HG02798 (cell line): ENCODE measurements at regions not wholly inside any gene's neighbourhood (a gene's known extent, or its start where the extent isn't known, plus 50 kb on each side); places are given as distances from the start of the nearest gene placed in this dataset.
"Not testable (repeated sequence)": the region's sequence is repeated elsewhere in the genome, so short reads cannot be mapped to it uniquely, and the experiment has no call there.

ENCODE experiments used
- ATAC-seq: cut with Tn5 transposase; IDR thresholded peaks from one replicate; pipeline ENCODE4 v1.9.1; 2021; ENCODE audit warnings: mild to moderate bottlenecking; ENCODE audit not compliant: unreplicated experiment, poor library complexity

DNA sequence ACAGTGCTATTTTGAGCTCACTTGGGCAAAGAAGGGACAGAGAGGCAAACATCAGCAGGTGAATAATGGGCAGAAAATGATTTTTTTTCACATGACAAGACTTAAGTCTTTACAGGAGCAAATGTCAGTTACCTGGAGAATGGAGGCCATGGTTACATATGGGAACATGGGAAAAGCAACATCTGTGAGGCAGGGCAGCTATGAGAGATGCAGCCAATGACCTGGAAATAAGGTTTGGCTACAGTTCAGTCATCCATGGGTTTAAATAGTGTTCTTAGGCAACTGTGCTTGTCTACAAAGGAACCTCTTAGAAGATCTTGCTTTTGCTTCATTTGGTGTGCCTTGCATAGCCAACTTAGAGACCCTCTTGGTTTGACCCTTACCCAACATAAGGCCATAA, 490.2 kb upstream of the LCORL start:
- no peak for ATAC-seq

DNA sequence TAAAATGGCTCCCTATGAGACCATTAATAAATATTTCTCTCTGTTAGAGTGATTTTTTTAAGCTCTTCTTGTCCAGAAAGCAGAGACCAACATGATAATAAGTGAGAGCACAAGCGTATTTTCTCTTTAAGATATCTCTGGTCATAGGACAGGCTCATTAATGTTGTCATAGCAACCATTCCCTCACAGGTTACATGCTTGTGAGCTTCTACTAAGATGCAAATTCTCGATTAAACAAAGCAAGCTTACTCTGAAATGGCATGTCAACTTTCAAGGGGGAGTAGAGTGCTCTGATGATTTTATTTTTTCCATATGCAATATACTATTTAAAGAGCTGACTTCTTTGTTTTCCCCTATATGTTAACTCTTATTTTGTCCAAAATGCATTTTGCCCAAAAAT, 487.2 kb upstream of the LCORL start:
- ATAC-seq: no peak

DNA sequence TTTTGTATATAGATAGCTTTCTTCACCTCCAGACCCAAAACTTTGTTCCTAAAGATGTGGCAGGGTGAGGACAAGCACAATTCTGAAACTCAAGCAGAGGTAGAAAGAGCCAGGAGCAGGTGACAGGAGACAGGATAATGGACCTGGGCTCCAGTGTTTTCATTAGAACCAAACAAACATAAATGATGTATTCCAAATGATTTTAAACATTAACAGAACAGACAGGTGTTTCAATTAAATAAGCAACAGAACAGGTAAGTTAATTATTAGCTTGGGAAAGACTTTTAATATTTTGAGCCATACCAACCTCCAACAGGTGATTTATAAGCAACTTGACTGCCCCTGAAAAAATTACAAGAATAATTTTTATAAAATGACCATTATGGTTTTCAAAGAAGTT, 459.4 kb upstream of the LCORL start:
- ATAC-seq: no peak

DNA sequence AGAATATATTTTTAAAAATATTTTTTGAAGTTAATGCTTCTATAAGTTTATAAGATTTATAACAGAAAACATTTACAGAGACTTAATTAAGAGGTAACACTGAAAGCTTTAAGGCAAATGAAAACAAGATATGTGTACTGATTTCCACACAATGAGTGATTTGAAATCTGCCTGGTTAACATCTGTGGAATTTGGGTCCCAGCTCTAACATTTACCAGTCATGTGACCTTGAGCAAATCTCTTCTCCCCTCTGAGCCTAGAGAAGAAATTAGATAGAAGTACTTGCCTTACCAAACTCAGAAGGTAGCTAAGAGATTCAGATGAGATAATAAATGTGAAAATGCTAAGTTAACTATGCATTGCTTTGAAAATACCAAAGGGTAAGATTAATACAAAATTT, 458.8 kb upstream of the LCORL start:
- no peak for ATAC-seq

DNA sequence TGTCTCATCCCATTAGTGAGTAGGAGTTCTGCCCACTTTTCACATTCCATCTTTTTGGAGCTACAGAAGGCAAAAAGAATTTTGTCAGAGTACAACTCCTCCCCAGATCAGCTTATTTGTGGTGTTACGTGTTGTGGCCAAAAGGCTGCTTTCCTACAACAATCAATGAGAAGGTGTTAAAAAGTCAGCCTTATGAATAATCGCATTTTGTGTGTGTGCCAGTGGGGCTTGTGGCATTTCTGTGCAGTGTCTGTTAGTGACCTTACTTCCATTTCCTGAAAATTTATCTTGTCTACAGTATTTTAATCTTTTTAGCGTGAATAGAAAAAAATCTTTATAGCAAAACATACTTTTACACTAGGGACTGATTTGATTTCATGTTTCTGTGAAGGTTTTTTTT, 458.3 kb upstream of the LCORL start:
- ATAC-seq: no peak

DNA sequence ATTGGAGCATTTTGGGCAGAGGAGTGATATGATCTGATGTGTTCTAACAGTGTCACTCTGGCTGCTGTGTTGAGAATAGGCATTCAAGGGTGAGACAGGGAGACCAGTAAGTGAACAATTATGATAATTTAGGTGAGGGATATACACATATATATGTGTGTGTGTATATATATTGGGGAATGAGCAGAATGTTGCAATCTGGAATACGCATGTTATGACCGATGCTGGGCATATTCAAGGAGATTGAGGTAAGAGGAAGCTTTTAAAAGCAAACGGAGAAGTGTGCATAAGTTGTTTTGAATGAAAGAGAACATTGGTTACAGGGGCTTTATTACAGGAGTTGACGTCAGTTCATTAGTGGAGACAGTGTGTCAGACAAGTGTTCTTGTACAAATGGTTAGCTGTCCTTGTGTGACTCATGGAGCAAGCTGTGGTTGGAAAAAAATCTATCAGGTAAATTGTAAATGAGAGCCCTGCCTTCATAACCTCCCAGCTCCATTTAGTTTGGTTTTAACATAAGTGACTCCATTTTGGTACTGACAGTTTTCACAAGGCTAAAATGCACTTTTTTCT, 442.5 kb upstream of the LCORL start:
- ATAC-seq: no peak

DNA sequence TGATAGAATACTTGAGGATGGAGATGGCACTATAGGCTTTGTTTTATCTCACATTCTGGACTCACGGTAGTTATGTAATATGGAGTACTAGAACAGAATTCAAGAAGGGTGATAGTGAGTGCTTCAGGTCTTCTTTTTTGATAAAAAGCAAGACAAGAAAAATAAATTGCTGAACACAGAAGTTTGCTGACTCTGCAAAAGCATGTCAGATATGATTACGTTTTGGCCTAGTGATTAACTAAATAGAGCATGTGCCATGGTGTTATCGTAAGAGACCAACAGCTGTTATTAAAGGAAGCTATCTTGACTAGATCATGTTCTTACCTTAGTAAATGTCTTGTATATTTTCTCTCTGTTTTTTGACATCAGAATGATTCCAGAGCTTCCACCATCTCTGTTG, 436.9 kb upstream of the LCORL start:
- no peak for ATAC-seq

DNA sequence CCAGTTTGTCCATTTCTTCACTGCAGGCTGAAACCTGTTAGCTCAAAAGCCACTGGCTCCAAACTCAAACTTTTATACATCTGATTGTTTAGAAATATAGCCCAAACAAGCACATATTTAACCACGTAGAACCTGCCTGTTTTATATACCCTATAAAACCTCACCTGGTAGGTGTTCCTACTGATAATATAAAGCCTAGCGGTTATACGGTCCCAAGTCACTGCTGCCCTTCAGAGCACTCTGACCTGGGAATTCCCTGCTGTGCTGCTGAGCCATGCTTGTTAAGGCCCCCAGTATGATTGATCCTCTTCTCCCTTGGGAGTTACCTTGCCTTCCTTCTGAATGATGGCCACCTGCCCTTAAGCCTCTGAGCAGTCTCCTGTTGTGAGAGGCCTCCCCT, 432.8 kb upstream of the LCORL start:
- ATAC-seq: no peak

DNA sequence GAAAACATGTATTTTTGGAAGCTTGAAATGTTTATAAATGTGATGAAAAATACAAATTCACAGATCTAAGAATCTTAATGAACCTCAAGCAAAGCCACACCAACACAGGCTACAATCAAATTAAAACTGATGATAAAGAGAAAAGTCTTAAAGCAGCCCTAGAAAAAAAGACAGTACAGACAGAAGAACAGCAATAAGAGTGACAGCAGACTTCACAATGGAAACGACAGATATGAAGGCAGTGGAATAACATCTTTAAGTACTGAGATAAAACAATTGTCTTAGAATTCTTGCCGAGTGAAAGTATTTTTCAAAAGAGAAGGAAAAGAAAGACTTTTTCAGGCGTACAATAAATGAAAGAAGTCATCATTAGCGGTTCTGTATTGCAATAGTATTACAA, 423.6 kb upstream of the LCORL start:
- ATAC-seq: no peak

DNA sequence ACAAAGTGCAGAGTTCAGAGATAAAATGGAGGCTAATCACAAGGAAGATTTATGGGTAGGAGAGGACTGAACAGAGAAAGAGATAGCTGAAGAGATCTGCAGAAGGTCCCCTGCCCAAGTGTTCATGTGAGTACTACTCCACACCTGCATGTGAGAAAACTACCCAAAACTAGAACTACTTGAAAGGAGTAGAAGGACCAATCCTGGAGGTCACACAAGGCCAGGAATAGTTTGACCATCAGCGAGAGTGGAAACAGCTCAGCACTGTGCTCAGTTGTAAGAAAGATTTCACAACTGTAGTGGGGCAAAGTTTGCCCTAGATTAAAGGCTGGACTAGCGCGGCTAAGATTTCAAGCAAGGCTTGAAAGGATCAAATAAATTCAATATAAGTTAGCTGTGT, 422.7 kb upstream of the LCORL start:
- no peak for ATAC-seq

DNA sequence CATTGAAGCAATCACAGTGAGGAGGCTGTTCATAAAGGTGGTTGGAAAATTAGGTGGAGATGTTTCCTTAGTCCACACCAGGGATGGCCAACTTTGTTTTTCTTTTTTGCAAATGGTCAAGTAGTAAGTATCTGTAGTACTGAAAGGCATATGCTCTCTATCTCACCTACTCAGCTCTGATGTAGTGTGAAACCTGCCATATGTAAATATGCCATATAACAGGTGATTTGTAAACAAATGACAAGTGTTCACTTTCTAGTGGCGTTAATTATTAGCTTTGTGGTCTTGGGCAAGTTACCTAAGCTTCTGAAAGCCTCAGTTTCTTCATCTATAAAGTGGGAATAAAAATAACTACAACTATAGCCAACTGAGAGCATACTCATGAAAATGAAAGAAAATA, 421.4 kb upstream of the LCORL start:
- ATAC-seq: no peak

DNA sequence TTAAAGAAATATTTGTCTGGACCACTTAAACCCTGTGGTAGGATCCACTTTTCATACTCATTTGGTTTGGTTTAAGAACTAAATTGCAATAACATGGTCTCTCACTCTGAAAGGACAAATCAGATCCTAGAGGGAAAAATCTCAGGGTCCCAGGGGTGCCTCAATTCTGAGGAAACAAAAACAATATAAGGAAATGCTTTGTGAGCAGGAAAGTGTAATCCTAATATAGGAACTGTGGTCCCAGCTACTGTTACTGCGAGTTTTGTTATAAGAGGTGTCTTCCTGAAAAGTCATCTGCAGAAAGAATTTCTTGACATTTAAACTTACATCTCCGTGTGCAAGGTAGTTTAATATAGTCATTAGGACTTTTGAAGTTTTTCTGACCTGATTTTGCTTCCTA, 420.1 kb upstream of the LCORL start:
- no peak for ATAC-seq

DNA sequence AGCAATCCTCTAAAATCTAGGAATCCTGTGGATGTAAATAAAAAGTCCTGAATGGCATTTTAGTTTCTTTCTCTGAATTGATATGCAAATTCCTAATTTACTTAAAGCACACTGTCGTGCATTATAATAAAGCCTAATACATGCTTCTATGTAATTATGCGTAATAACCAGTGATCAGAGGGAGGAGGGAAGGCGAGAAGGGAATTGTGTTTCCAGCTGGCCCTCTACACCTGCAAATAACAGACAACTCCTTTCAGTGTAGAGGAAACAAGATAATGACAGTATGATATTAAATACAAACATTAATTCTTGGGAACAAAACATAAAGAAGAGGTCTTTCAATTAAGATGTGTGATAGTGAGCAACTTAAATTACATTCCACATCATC, 419.6 kb upstream of the LCORL start:
- no peak for ATAC-seq

DNA sequence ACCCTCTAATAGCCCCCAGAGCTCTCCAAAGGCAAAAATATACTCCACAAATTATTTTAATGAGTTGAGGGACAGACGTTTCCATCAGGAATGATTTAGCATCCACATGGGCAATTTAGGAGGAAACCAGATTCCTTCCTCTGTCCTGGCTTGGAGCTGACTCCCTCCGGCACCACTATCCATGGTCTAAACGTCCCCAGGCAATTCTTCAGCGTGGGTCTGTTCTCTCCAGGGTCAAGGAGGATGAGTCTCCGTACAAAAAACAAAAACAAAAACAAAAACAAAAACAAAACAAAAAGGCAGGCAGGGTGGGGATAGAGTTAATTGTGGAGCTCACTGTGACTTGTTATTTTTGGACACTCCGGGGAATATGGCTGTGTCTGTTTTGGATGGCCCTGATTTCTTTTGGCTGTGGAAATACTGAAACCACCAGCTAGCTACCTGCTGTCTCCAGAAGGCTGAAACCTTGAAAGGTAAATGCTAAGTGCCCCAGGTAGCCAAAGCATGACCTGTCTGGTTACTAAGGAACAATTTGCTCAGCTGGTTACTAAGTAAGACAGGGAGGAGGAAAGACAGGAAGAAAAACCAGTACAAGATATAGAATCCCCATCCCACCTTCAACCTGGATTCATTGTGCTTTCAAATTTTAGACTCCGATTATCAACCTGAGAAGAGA, 419.1 kb upstream of the LCORL start:
- no peak for ATAC-seq

DNA sequence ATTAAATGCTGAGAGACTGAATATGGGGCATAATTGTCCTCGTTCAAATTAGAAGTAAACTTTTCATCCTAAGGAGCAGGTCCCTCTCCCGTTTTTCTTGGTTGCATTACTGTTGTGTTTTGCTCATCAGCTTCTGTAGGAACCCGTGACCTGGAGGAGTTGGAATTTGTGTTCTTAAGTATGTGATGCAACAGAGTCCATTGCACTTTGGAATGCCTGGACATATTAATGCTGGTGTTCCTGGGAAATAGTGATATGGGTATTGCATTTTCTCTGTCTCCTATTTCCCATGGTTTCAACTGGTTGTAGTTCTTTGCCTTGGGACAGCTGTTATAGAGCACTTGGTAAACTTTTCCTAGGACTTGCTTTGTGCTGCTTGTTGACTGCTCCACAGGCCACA, 417.8 kb upstream of the LCORL start:
- ATAC-seq: no peak

DNA sequence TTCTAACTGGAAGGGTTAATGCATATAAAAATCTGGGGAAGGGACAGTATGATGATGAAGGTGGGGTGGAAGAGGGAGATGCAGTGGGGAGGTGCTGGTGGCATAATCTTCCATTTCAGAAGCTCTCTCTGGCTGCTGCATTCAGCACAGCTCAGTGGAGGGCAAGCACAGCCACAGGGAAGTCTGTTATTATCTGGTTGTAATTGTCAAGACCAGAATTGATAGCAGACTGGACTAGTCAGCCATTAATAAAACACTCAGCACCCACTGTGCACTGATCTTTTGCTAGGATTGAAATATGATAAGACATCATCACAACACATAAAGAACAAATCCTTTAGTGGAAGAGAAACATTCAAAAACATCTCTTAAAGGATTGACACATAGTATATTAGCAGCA, 414.2 kb upstream of the LCORL start:
- ATAC-seq: no peak

DNA sequence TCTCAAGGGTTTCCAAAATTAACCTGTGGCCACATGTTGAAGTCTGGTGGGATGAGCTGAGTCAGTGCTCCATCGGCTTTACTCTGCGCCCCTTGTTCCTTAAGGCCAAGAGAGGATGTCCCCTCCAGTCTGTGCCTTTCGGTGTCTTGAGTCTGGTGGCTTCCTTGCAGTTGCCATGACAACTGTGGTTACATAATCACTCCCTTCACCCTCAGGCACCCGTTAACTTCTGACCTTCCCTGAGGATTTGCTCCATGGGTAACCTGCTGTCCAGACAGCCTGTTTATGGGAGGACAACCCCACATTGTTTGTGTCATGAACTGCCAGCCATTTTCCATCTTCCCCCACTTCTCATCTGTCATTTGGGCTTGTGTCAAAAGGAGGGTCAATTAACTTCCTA, 401.1 kb upstream of the LCORL start:
- no peak for ATAC-seq

DNA sequence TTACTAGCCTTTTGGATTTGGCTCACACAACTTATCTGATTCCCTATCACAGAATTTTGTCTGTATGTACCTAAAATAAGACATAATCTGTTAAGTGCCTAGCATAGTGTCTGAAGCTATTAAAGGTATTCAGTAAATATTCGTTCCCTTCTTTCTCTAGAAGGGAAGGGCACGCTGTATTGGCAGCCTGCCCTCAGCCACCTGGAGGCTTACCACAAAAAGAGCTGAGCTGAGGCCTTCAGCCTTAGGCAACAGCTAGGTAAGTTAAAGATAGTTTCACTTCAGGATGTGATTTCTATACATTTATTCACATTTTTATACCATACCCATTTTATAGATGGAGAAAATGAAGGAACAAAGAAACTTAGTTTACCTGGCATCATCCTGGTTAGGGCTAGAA, 400.0 kb upstream of the LCORL start:
- ATAC-seq: no peak

DNA sequence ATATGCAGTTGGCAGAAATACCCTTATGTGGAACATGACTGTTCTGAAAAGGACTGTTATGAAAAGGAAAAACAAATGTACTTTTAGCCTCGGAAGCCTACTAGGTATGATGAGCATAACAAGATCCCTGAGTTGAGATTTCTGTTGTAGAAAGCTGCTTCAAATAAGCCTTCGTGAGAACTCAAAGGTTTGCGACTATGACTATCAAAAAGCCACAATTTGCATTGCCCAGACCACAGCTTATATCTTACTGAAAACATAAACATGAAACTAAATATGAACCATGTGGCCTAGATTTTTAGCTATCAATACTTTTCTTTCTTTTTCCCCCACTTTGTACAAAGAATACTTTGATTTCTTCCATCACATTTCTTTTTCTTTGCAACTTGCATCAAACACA, 398.2 kb upstream of the LCORL start:
- ATAC-seq: peak; percentile 78

DNA sequence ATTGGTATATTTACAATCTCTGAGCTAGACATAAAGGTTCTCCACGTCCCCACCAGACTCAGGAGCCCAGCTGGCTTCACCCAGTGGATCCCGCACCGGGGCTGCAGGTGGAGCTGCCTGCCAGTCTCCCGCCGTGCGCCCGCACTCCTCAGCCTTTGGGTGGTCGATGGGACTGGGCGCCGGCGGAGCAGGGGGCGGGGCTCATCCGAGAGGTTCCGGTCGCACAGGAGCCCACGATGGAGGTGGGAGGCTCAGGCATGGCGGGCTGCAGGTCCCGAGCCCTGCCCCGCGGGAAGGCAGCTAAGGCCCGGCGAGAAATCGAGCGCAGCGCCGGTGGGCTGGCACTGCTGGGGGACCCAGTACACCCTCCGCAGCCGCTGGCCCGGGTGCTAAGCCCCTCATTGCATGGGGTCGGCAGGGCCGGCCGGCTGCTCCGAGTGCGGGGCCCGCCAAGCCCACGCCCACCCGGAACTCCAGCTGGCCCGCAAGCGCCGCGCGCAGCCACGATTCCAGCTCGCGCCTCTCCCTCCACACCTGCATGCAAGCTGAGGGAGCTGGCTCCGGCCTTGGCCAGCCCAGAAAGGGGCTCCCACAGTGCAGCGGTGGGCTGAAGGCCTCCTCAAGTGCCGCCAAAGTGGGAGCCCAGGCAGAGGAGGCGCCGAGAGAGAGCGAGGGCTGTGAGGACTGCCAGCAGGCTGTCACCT, 396.8 kb upstream of the LCORL start:
- not testable (repeated sequence) for ATAC-seq

DNA sequence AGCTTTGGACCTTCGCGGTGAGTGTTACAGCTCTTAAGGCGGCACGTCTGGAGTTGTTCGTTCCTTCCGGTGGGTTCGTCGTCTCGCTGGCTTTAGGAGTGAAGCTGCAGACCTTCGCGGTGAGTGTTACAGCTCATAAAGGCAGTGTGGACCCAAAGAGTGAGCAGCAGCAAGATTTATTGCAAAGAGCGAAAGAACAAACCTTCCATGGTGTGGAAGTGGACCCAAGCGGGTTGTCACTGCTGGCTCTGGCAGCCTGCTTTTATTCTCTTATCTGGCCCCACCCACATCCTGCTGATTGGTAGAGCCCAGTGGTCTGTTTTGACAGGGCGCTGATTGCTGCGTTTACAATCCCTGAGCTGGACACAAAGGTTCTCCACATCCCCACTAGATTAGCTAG, 396.1 kb upstream of the LCORL start:
- ATAC-seq: not testable (repeated sequence)

DNA sequence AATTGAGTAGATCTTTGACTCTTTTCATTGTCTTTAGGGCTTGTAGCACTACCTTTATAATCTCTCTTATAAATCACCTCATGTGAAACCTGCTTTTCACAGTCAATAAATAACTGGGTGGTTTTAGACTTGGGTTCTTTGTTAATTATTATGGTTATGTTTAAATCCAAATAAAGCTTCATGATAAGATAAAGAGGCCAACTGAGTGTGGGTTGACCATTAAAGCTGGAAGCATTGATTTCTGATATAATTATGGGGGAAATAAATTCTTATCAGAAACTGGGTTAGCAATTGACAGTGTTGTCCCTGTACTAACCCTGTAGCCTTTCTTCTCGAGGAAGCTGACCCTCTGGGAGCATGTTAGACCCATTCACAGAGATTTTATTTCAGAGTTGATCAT, 384.7 kb upstream of the LCORL start:
- ATAC-seq: no peak
